ENCODE measurements at regions not wholly inside any gene's neighbourhood (a gene's known extent, or its start where the extent isn't known, plus 50 kb on each side); places are given as distances from the start of the nearest gene placed in this dataset.
A peak's percentile ranks its signal among the peaks of the same experiment; 100 is the strongest.

GRCh38 chr2:122166820-122167219, 411.4 kb downstream of the TSN start:
- ATAC-seq = peak in 1 of 3 donors; percentile 46
- 74% methylated on average over 5 of the region's 5 CpGs for WGBS (ENCODE audit: insufficient coverage)
- Histone ChIP-seq H3K4me3 (ENCODE audit: low read length) (no peak overlapping the region), H3K36me3 (ENCODE audit: control insufficient read depth, insufficient read depth, low read length) (no peaks in the 10 kb centered on the region), H3K9me3 (ENCODE audit: control insufficient read depth, insufficient read depth, low read length) (no peaks in the 10 kb centered on the region), H3K27me3 (ENCODE audit: control insufficient read depth, insufficient read depth, low read length) (no peaks in the 10 kb centered on the region), H3K4me1 (ENCODE audit: control insufficient read depth, insufficient read depth, low read length) (peaks cover 3% of the 10 kb centered on the region), H3K27ac (ENCODE audit: low read length) (no peak overlapping the region)
- Mint-ChIP-seq H3K4me3 (no peak overlapping the region), H3K36me3 (no peaks in the 10 kb centered on the region), H3K9me3 (no peaks in the 10 kb centered on the region), H3K27ac (no peak overlapping the region), H3K27me3 (ENCODE audit: low read depth in 2 of 2) (no peaks in the 10 kb centered on the region), H3K4me1 (no peaks in the 10 kb centered on the region)
- intact Hi-C loops (cut with micrococcal nuclease) = no loop called here
- TF ChIP-seq CTCF (IDR thresholded peaks at IDR 0.05) = no peak
- DNase-seq = no peak

- WGBS (ENCODE audit: insufficient coverage) = 77% methylated on average over 8 of the region's 8 CpGs
- no peaks in the 10 kb centered on the region for H3K27me3 ChIP-seq (ENCODE audit: control insufficient read depth, insufficient read depth, low read length)
- H3K9me3 Mint-ChIP-seq = no peaks in the 10 kb centered on the region
- intact Hi-C loops (cut with micrococcal nuclease) = no loop called here
- ATAC-seq (no peak), DNase-seq (no peak)
- H3K27me3 Mint-ChIP-seq (ENCODE audit: low read depth in 2 of 2) = no peaks in the 10 kb centered on the region
- peaks cover 3% of the 10 kb centered on the region for H3K4me1 ChIP-seq (ENCODE audit: control insufficient read depth, insufficient read depth, low read length)
- no peak for TF ChIP-seq CTCF (IDR thresholded peaks at IDR 0.05)
- H3K4me3 Mint-ChIP-seq = no peak overlapping the region
- H3K4me3 ChIP-seq (ENCODE audit: low read length) = no peak overlapping the region
- H3K36me3 ChIP-seq (ENCODE audit: control insufficient read depth, insufficient read depth, low read length) = no peaks in the 10 kb centered on the region
- no peaks in the 10 kb centered on the region for H3K4me1 Mint-ChIP-seq
- no peaks in the 10 kb centered on the region for H3K36me3 Mint-ChIP-seq
- H3K27ac ChIP-seq (ENCODE audit: low read length) = no peak overlapping the region
- no peak overlapping the region for H3K27ac Mint-ChIP-seq
- H3K9me3 ChIP-seq (ENCODE audit: control insufficient read depth, insufficient read depth, low read length) = no peaks in the 10 kb centered on the region
Observed at GRCh38 chr2:122167515-122167914, 412.1 kb downstream of the TSN start.

- WGBS (ENCODE audit: insufficient coverage) = 84% methylated on average over 3 of the region's 3 CpGs
- H3K9me3 ChIP-seq (ENCODE audit: control insufficient read depth, insufficient read depth, low read length) = no peaks in the 10 kb centered on the region
- no peaks in the 10 kb centered on the region for H3K27me3 Mint-ChIP-seq (ENCODE audit: low read depth in 2 of 2)
- intact Hi-C loops (cut with micrococcal nuclease) = no loop called here
- H3K27ac ChIP-seq (ENCODE audit: low read length) = no peak overlapping the region
- H3K27ac Mint-ChIP-seq = no peak overlapping the region
- H3K4me3 Mint-ChIP-seq = no peak overlapping the region
- H3K27me3 ChIP-seq (ENCODE audit: control insufficient read depth, insufficient read depth, low read length) = no peaks in the 10 kb centered on the region
- no peaks in the 10 kb centered on the region for H3K4me1 ChIP-seq (ENCODE audit: control insufficient read depth, insufficient read depth, low read length)
- no peaks in the 10 kb centered on the region for H3K36me3 Mint-ChIP-seq
- DNase-seq (no peak), ATAC-seq (no peak)
- H3K4me3 ChIP-seq (ENCODE audit: low read length) = no peak overlapping the region
- no peak for TF ChIP-seq CTCF (IDR thresholded peaks at IDR 0.05)
- no peaks in the 10 kb centered on the region for H3K4me1 Mint-ChIP-seq
- H3K9me3 Mint-ChIP-seq = no peaks in the 10 kb centered on the region
- no peaks in the 10 kb centered on the region for H3K36me3 ChIP-seq (ENCODE audit: control insufficient read depth, insufficient read depth, low read length)
Observed at GRCh38 chr2:122168799-122169198, 413.3 kb downstream of the TSN start.

GRCh38 chr2:122172812-122173211, 417.4 kb downstream of the TSN start:
- Histone ChIP-seq H3K27me3 (ENCODE audit: control insufficient read depth, insufficient read depth, low read length) (no peaks in the 10 kb centered on the region), H3K9me3 (ENCODE audit: control insufficient read depth, insufficient read depth, low read length) (no peaks in the 10 kb centered on the region), H3K36me3 (ENCODE audit: control insufficient read depth, insufficient read depth, low read length) (no peaks in the 10 kb centered on the region), H3K4me1 (ENCODE audit: control insufficient read depth, insufficient read depth, low read length) (no peaks in the 10 kb centered on the region), H3K4me3 (ENCODE audit: low read length) (no peak overlapping the region), H3K27ac (ENCODE audit: low read length) (no peak overlapping the region)
- no peaks in the 10 kb centered on the region for H3K4me1 Mint-ChIP-seq
- no peak overlapping the region for H3K4me3 Mint-ChIP-seq
- intact Hi-C loops (cut with micrococcal nuclease) = no loop called here
- no peaks in the 10 kb centered on the region for H3K9me3 Mint-ChIP-seq
- no peak for TF ChIP-seq CTCF (IDR thresholded peaks at IDR 0.05)
- ATAC-seq = no peak
- no peak for DNase-seq
- 92% methylated on average over 2 of the region's 2 CpGs for WGBS (ENCODE audit: insufficient coverage)
- H3K27ac Mint-ChIP-seq = no peak overlapping the region
- H3K36me3 Mint-ChIP-seq = no peaks in the 10 kb centered on the region
- no peaks in the 10 kb centered on the region for H3K27me3 Mint-ChIP-seq (ENCODE audit: low read depth in 2 of 2)

Data from natural killer cell (primary cell).